ENCODE measurements at regions not wholly inside any gene's neighbourhood (a gene's known extent, or its start where the extent isn't known, plus 50 kb on each side); places are given as distances from the start of the nearest gene placed in this dataset.

DNA sequence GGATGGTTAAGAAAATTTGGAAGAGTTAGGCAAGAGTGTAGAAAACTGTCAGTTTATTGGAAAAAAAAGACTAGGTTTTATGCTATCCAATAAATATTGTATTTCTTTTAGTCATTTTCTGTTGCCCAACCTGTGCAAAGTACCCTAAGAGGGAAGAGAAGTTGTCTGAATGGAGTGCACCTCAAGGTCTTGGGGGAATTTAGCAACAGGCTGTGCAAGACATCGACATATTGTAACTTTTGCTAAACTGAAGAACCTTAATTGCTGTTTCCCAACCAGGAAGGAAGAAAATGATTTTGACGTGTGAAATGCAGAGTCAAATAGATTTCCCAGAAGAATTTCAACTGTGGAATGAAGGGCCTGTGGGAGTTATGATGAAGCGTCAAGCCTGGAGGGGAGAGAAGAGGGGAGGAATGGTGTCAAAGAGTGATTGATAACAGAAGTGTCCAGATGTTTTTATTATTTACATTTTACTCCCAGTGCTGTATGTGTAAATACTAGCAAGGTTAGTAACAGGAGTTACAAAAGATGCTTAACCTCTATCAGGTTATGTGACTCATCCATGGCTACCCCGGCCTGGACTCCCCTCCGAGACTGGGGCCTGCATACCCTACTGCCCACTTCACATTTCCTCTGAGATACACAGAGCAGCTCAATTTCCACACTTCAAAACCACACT is 246.8 kb downstream of the MYLK4 start:
- no peak for DNase-seq

DNA sequence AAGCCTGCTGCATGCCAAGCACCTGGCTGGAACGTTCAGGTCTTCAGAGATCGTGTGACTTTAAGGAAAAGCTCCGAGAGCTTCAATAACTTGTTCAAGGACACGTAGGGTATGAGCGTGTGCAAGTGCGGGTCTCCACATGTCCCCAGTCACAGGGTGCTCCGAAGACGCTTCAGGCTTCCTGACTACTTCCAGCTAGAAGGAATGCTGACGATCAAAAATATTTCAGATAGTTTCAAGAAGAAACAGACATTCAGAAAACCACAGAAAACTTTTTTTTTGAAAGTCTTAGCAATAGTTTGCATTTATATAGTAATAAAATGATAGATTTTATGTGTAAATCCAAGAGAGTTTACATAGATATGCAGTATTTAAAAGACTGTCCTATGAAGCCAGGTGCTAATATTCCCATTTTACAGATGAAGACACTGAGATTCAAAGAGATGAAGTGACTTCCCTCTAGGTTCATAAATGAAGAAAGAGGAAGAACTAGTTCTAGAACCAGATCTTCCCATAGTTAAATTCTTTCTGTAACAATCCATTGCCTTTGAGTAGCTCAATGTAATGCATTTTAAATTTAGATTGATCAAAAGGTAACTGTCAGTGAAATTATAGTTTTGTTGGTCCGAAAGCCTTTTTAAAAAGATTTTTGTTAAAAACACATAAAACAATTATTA is 247.6 kb downstream of the MYLK4 start:
- DNase-seq = no peak

DNA sequence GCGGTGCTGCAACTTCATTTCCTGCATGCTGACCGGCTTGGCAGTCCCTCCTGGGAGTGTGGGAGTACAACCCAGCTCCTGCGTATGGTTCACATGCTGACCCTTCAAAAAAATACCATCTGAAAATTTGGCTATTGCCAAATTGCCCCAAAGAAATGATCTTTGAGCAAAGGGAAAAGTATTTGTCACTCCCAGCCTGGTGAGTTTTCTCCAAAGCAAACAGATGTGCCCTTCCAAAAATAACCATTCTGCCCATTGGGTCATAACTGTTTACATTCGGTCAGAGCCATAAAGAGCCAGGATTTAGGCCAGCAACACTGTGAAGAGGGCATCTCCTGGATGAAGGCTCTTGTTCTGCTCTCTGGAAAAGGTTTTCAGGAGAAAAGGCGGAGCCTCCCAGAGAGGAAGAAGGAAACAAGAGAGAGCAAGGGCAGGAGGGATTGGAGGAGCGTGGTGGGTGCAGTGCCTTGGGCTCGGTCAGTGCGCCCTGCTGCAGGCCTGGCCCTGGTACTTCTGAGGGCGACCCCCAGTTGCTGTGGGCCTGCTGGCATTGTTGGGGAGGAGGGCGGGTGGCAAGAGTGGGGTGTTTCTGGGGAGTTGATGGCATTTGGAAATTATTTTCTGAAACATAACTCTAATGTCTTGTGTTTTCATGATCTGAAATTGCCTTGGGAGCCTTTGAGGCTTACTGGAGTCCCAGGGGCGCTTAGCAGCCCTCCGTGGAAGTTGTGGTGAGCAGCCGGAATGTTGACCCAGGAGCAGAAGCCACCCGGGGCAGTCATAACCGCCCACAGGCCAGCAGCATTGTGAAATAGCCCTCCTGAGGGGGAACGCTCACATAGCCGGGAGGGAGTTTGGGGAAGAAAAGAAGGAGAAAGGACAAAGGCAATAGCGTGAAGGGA is 248.4 kb downstream of the MYLK4 start:
- DNase-seq = no peak

DNA sequence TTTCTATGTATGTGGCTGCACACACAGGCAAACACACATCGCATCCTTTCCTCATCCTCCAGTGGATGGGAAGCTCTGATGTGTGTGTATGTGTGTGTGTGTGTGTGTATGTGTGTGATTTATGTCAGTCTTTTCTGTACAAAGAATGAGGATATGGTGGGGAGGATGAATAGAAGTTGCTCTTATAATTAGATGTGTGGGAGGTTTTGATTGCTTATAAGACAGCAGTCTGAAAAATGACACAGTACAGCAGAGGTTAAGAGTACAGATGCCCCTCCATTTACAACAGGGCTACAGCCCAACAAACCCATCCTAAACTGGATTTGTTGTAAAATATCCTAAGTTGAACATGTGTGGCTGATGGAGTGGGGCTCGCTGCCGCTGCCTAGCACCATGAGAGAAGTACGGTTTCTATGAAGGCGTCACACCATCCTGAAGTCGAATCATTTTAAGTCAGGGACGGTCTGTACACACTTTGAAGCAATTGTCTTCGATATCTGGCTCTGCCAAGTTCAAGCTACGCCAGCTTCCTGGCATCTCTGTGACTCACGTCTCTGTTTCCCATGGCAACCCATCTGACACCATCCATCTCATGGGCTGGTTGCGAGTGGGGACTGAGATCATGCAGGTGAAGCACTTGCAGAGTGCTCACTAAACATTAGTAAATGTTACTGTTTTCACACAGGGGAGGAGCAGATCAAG is 252.6 kb downstream of the MYLK4 start:
- no peak for DNase-seq

DNA sequence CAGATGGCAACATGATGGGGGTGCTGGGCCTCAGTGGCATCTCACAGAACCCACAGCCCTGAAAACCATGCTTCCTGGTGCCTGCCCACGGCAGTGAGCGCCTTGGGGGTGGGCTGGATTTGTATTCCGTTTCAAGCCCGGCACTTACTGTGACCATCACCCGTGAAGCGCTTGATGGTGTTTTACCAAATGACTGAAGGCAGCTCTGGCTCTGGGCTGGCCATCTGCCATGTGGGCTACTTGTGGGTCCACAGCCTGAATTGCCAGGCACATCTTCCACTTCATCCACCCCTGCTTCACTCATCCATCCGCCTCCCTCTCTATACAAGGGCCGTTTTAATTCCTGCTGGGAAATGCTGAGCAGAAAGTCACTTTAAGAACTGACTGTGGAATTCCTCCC is 250.9 kb upstream of the GMDS start:
- DNase-seq = no peak

DNA sequence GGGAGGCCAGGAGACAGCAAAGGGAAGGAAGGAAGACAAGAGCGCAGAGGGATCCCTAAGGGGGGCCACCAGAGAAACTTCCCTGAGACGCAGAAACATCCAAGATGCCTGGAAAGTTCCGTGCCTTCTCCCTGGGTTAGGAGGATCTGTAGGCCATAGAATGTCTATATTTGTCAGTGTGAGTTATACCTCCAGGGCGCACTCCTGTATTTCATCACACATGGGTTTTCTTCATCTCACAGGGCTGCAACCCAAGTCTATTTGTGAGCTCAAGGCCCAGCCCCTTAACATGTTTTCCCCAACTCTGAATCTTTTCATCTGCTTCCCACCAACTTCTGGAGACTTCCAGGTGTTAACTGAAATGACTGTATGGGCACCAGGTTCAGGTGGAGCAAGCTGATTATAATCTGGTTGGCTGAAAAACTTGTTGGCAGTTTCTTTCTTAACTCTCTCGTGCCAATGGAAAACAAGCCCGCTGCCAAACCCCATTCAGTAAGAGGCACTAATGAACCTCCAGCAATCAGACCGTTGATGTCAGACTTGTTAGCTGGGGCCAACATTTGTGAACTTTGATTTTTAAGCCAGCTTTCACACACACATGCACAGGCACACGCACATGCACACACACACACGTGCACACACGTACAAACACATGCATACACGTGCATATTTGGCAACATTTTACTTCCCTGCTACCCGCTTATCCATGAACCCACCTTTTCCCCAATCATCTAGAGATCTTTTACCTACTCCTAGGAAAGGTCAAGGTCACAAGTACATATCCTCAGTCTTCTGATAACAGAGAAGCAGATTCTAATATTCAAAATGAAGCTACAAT is 247.5 kb upstream of the GMDS start:
- DNase-seq = no peak

DNA sequence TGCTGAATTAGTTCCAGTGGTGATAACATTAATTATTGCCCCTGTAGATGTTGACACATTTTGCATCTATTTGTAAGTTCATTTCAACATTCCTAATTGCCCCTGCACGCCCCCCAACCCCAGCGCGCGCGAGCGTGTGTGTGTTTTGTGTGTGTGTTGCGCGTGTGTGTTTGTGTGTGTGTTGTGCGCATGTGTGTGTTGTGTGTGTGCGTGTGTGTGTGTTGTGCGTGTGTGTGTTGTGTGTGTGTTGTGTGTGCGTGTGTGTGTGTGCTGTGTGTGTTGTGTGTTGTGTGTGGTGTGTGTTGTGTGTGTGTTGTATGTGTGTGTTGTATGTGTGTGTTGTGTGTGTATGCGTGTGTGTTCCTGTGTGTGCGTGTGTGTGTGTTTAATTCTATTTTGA is 245.7 kb upstream of the GMDS start:
- no peak for DNase-seq

DNA sequence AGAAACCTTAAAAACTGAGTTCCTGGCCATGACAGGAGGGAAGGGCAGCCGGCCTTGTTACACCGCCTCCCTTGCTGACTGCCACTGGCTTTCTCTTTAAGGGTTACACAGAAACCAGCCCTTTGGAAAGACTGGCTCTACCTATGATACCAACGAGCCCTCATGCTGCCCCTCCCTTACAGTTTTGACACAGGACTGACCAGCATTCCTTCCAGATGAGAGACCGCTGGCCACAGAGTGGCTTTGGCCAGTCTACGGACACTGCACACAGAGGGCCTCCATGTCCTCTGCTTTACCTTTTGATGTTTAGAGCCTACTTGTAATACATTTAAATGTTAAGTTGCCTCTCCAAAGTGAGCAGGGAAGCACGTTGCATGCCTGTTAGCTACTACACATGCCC is 243.2 kb upstream of the GMDS start:
- no peak for DNase-seq

DNA sequence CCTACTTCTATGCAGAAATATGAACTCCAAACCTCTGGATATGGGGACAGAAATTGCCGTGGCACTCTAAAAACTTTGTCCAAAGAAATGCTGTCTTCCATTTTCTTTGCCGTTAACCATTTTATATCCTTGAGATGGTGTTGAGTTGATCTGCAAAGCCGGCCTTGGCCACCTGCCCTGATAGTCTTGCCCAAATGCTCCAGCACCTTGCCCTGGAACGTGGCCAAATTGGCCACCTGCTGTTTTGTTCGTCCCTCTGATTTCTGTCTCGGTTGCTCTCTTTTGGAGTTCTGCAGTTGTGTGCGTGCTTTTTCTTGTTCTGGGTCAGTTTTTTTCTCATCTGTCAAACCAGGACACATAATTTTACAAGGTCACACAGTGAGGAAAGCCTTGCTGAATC is 239.7 kb upstream of the GMDS start:
- no peak for DNase-seq

DNA sequence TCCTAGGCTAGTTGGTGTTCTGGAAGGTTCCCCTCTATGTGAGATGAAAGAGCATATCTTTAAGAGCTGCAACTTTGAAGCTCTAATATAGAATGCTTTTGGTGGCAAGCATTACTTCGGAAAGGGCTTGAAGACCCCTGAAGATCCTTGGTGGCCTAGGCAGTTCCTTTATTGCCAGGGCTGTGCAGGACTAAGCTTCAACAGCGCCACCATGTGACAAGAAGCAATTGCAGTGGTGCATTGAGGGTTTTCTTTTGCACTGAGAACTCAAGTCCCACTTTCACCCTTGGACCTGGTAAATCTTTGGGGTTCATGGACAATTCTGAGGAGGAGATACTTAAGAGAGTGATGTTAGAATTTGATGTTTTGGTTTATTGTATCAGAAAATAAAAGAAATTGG is 237.4 kb upstream of the GMDS start:
- no peak for DNase-seq

DNA sequence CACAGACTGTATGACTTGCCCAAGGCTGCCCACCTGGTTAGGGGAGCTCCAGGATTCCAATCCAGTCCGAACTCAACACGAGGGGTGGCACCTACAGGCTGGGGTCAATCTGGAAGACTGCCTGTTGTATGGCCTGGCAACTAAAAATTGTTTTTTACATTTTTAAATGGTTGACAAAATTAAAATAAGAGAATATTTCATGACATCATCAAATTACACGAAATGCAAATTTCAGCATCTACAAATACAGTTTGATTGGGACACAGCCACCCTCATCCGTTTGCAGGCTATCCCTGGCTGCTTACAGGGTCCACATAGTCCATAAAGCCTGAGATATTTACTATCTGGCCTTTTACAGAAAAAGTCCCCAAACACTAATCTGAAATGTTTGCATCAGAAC is 235.9 kb upstream of the GMDS start:
- no peak for DNase-seq

DNA sequence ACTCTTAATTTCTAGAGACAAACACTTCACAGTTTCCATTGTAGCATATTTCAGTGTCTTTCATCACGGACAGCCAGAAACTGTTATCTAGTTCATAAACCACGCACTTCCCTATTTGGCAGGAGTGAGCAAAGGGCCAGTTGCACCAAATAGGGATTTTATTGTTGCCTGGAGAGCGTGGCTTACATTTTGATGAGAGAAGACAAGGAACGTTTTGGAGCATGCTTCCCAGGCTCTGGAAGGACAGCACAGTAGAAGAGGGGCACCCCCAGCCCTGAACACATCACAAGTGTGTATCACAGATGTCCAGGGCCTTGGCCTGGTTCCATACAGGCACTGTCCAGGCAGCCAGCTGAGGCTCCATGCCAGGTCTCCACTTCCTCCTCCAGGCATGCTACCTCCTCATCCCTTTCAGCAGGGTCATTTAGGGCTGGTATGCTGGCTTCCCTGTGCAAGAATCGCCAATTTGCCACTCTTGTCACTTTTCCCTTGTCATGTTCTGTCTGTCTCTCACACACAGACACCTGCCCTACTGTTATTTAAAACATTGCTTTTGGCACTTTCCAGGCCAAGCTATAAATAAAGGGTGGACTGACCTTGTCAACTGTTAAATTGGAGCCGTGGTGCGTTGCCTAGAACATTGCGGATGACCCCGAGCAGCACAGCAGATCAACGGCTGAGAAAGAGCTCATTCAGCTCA is 235.0 kb upstream of the GMDS start:
- DNase-seq = no peak

DNA sequence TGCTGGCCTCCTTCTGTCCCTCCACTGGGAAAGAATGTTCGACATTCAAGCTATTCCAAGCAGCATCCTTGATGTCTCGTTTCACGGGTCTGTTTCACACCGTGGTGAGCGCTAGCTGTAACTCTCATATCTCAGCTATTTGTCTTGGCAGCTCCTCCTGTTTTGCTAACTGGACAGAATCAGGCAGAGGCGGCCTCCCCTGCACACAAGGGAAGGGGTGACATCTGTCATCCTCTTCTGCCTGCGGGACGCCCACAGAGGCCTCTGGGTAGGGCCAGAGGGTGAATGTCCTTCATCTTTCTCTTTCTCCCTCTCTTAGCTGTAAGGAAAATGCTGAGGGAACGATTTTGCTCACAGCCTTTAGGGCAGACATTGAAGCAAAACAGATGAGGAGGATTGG is 232.8 kb upstream of the GMDS start:
- no peak for DNase-seq

DNA sequence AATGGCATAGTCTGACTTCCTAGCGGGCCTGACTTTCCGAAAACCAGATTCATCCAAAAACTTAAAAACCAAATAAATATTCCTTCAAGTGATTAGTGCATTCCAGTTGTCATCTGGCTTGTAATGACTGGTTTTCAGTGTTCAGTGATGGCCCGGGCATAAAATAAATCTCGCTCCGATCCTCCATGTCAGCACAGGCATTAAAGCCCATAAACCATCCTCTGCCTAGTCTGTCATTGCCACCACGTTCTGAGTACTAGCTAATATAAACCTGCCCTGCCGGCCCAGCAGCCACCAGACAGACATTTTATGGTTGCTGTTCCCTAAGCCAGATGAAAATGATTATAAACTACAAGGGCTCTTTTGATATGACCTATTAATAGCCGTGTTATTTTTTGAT is 232.3 kb upstream of the GMDS start:
- DNase-seq = no peak

DNA sequence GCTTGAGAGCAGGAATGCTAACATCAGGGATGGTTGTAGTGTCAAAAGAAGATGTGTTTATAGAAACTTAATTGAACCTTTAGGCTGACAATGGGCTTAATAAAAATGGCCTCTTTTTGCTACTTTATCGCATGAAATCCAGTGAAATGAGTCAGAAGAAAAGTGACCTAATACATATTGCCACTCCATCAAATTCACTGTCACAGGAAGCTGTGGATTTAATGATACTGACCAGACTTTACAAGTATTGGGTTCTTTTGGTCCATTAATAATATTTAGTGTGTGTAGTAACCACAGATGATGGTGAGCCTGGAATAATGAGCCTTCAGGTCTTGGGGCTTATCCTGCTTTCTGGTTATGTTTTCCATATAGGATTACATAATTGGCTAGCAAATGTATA is 231.8 kb upstream of the GMDS start:
- DNase-seq = no peak

DNA sequence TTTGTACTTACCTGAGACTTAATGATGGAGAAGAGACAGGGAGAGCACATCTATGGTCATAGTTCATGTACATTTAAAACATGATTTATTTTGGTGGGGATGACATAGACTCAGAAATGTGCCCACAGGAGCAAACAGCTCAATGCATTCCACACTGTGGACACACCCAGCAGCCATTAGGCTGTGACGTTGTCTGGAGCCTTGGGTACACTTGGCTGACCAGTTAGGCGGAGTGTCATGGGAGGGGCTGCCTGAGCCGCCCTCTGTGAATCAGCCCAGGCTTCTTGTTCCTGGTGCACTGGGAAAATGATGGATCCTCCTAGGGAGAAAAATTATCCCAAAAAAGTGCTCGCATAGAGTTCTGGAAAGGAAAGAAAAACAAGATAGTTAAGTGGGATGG is 231.0 kb upstream of the GMDS start:
- no peak for DNase-seq

DNA sequence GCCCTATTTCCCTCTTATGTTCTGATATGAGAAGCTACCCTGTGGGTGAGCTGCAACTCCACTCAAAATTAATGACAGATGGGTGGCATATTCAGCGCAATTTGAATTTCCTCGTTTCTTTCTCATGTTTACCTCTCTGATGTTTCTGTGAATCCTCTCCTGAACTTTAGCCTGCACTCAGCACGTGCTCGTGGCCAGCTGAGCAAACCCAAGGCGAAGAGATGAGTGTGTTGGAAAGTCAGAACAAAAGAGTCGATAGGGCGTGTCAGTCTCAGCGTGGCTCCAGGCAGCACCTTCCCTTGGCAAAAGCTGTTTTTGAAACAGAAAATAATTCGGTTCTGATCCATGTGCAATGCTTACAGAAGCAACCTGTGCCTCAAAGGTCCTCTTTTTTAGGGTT is 226.1 kb upstream of the GMDS start:
- DNase-seq = no peak

DNA sequence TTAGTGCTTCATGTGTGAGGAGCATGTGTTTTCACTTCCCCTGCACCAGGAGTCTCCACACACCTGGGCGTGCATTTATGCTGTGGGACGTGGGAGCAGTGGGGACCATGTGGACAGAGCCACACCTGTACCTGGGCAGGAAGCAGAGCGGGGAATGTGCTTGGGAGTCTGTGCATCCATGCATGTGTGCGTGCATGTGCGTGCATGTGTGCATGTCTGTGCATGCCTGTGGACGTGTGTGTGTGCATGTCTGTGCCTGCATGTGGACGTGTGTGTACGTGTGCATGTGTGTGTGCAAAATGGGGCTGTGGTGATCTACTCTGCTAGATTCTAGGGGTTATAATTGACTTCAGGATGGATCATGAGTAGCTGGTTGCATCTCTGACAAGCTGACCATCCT is 224.0 kb upstream of the GMDS start:
- DNase-seq = no peak

DNA sequence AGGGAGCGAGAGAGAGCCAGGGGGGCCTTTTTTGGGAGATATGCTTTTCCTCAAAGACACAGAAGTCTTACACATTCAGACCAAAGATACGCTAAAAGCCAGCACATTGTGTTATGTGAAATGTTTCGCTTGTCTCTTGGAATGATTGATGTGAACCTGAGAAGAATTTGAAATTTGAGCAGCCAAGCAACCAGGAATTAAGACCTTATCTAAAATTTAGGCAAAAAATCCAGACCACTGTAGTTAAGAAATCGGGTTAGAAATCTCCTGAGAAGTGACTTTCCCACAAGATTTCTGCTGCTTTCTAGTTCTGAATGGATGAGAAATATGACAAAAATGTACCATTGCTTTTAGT is 223.2 kb upstream of the GMDS start:
- DNase-seq = no peak

DNA sequence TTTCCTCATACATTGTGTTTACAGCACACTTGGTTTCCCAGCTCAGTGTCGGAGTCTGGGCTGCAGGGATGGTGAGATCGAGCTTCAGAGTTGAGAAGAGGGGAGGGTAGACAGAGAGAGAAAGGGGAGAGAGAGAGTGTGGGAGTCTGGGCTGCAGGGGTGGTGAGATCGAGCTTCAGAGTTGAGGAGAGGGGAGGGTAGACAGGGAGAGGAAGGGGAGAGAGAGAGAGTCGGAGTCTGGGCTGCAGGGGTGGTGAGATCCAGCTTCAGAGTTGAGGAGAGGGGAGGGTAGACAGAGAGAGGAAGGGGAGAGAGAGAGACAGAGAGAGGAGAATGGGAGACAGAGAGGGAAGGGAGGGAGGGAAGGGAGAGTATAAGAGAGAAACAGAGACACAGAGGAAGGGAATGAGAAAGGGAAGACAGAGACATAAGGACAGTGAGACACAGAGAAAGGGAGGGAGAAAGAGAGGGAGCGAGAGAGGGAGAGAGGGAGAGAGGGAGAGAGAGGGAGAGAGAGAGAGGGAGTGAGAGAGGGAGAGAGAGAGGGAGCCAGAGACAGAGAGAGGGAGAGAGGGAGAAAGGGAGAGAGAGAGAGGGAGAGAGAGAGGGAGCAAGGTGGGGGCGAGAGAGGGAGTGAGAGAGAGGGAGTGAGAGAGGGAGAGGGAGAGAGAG is 222.7 kb upstream of the GMDS start:
- DNase-seq = no peak

Measured in right lung (tissue), 2 donors.